NCI-H510A (cell line): ENCODE measurements at regions not wholly inside any gene's neighbourhood (a gene's known extent, or its start where the extent isn't known, plus 50 kb on each side); places are given as distances from the start of the nearest gene placed in this dataset.

Experiments
- DNase-seq: peaks from one replicate; lab custom pipeline; 2025; lab: John Stamatoyannopoulos, UW

DNA sequence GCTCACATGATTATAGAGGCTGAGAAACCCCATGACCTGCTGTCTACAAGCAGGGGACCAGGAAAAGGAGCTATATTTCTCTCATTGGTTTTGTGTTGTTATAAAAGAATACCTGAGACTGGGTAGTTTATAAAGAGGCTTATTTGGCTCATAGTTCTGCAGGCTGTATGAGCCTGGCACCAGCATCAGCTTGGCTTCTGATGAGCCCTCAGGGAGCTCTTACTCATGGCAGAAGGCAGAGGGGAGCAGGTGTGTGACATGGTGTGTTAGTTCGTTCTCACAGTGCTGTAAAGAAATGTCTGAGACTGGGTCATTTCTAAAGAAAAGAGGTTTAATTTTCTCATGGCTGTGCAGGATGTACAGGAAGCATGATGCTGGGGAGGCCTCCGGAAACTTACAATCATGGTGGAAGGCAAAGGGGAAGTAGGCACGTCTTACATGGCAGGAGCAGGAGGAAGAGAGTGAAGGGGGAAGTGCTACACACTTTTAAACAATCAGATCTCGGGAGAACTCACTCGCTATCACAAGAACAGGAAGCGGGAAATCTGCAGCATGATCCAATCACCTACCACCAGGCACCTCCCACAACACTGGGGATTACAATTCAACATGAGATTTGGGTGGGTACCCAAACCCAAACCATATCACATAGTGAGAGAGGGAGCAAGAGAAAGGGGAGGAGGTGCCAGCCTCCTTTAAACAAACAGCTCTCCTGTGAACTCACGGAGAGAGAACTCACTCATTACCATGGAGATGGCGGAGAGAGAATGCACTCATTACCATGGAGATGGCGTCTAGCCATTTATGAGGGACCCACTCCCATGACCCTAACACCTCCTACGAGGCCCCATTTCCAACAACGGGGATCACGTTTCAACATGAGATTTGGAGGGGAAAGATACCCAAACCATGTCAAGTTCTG lies 133.4 kb downstream of the JCAD start:
- DNase-seq, result no peak

DNA sequence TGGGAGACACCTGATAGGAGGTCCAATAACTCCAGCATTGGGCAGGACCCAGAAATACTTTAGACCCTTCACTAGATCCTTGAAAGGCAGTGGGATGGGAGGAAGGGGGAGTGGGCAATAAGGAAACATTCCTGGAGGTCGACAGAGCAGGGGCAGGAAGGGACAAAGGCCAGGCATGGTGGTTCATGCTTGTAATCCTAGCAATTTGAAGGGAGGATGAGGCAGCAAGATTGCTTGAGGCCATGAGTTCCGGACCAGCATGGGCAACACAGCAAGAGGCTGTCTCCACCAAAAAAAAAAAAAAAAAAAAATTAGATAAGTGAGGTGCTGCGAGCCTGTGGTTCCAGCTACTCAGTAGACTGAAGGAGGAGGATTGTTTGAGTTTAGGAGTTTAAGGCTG lies 134.9 kb downstream of the JCAD start:
- DNase-seq, result no peak

DNA sequence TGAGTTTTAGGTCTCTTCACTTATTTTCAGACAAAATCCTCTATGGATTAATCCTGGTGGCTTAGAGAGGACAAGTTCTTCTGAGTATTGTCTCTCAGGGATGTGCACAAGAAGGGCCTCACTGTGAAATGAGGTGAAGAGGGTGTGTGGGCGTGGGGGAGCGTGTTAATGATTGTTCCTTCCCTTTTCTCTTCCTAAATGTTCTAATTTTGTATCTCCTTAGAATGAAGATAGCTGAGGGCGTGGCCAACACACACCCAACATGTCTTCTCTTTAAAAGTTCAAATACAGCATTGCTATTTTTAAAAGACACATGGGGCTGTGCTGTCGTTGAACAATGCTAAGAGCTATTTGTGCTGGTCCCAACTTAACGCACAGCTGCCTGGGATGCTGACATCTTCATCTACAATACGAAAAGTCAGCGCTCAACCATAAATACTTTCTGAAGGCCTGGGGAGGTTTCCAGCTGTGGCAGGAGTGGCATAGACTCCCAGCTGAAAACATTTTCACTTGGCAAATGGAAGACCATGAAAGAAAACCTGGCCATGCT lies 135.9 kb downstream of the JCAD start:
- DNase-seq, result no peak

DNA sequence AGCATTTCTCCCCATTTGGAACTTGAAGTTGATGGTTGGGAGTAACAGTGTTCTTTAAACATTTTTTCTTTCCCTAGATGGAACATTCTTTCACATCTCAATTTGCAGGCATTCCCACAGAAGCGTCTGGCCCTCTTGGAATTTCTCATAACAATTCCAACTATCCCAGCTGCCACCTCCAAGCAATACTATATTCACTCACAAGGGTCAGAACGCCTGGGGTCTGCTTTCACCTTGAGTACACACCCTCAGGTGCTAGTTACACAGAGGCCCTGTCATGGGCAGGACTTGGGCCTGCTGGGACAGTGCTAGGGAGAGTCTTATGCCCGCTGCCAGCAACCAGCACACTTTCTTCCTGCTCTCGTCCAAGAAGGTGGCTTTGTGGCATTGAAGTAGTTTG lies 136.5 kb downstream of the JCAD start:
- no peak for DNase-seq

DNA sequence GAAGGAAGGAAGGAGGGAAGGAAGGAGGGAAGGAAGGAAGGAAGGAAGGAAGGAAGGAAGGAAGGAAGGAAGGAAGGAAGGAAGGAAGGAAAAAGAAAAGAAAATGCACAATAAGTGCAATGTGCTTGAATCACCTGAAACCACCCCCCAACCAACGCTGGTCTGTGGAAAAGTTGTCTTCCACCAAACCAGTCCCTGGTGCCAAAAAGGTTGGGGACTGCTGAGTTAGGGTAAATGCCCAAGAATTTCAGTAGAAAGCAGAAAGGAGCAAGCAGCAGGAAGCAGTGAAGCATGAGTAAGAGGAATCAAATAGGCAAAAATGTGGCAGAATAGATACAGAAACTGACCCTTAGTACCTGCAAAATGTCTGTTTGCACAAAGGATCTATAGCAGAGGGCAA lies 137.2 kb downstream of the JCAD start:
- DNase-seq, result no peak

DNA sequence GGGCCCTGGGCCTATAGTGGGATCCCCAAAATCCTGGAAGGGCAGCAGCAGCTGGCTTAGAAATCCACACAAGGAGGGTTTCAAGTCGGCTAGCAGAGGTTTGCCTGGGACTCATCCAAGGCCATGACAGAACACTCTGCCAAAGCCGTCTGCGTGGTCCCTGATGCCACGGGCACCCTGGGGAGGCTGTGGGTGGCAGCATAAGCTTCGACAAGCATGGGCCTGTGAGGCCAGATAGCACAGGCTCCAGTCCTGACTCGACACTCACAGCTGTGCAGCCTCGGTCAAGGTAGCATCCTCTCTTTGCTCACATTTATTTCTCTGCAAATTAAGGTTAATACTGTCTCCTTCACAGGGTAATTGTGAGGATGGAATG lies 138.3 kb downstream of the JCAD start:
- no peak for DNase-seq

DNA sequence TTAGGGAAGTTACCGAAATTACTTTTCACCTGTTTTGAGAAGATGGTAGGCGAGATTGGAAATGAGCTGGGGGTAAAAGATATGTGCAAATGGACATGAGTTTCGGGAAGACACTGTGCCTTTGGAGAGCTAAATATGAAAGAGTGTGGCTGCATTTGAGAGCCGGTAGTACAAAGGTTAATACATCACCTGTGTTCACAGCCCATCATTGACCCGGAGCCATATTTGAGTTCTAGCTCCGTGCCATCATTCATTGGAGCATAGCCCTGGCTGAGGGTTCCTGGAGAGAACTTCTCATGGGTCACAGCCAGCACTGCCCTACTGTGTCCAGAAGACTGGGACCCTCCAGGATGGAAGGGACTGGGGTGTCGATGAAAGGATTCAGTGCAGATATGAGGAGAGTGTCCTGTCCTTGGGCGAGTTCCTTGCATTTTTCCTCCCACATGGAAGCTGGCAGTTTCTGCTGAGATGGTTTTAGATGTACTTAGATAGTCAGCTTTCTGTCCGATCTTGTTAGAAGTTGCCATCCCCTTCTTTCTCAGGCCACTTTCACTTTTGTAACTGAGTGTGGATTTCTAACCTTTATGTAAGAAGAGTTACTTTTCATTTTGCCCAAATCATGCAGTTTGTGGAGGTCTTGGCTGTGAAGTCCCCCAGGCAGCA lies 138.8 kb downstream of the JCAD start:
- DNase-seq, result no peak

DNA sequence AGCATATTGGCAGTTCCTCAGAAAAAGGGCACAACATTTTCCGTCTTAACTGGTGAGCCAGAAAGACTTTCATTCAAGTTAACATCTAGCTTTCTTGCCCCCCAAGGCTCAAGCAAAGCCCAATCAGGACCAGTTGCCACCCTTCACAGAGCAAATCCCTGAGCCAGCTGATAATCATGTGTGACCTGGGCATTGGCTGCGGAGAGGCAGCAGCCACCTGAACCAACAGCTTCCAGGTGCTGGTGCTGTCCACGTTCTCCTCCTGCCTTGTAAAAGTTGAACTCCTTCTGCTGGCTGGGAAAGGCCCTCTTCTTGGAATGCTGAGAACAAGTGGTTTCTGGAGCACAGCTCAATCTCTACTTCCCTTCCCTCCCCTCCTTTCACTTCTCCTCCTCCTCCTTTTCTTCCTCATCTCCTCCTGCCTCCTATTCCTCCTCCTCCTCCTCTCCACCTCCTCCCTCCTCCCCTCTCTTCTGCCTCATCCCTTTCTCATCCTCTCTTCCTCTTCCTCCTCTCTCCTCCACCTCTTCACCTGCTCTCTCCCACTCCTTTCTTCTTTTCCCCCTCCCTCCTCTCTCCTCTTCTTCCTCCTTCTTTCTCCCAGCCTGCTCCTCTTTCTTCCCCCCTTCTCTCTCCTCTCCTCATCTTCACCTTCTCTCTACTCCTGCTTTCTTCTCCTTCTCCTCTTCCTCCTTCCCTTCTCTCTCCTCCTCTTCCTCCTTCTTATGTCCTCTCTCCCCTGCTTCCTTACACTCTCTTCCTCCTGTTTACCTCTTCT lies 140.6 kb downstream of the JCAD start:
- DNase-seq, result no peak

DNA sequence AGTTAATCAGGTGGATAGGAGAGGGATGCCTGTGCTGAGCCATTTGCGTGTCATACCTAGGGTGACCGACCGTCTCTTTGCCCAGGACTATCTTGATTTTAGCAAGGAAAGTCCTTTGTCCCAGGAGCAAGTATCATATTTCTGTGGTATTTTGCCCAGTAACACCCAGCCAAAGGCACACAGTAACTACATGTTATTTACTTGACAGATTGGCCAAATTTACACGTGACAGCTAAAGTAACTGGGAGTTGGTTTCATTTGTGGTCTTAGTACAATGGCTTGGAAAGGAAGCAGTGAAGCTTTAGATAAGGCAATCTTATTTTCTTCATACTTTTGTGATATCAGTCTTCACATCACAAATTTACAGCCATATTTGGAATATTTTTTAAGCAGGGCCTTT lies 142.1 kb downstream of the JCAD start:
- DNase-seq, result no peak

DNA sequence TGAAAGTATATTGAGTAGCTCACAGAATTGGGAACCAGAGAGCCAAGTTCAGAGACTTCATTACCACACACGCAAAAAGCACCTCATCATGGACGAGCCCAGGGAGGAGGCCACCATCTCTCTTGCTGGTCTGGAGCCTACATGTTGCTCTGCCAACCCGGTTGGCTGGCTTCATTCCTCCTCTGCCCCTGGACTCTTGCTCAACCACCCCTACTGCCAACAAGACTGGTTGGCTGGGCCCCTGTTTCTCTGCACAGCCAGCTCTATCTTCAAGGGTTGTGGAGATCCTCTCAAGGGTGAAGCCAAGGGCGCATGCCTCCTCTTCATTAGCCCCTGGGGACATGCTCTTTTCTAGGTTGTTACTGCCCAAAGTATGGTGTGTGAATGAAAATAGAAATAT lies 142.7 kb downstream of the JCAD start:
- DNase-seq, result no peak

DNA sequence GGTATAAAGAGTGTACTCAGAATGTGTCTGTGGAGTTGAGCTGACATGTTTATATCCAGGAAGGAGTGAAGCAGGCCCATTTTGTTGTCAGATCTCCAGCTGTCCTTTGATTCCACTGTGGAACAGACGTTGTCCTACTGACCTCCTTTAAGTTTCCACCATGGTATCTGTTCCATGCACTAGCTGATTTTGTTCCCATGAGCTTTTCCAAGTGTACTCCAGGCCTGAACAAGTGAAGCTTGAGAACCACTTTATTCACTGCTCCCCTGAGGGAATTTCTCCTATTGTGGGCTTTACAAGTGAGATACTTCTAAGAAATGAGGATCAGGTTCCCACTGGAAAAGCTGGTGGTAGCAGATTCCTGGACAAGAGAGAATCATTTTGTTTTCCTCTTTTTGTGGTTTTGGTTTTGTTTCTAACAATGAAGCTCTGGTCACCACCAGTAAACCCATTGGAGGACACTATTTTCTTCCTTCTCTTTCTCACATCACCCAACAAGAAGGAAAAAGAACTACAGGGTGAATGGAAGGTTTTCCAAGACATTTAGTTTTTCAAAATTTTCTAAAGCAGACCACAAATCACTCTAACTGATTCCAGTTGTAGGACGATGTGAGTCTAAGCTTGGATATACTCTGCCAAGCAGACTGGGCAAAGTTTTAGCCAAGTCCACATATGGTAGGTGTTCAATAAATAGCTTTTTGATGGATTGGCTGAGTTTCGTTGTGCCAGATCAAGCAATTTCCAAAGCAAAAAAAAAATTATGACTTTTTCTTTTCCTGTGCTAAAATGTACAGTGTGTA lies 144.2 kb downstream of the JCAD start:
- no peak for DNase-seq

DNA sequence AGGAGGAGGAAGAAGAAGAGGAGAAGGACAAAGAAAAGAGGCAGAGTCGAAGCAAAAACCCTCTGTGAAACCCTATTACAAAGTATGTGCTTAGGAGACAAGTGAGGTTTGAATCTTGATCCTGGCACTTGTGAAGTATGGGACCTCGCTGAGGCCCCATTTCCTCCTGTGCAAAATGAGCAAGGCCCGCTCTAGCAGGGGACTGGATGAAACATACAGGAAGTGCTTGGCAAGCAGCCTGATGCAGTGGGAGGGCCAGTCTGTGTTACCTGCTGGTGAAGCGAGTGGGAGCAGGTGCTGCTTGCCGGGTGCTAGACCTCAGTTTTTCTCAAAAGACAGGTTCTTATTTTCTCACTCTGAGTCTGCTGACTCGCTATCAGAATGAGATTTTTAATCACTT lies 150.4 kb downstream of the JCAD start:
- DNase-seq, result no peak

DNA sequence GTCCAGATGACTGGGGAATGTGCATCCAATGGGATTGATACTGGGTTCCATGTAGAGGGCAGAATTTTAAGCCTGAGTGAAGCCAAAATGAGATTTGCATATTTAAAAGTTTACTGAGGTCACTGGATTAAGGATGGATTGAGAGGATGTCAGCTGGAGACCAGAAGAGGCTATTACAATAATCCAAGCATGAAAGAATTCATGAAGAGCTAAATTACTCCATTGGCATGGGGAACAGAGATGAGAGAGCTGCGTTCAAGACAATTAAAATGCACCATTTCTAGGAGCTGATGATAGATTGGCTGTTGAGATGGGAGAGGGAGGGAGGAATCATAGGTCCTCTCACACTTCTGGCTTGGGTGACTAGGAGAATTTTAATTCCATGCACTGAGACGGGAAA lies 158.5 kb downstream of the JCAD start:
- no peak for DNase-seq

DNA sequence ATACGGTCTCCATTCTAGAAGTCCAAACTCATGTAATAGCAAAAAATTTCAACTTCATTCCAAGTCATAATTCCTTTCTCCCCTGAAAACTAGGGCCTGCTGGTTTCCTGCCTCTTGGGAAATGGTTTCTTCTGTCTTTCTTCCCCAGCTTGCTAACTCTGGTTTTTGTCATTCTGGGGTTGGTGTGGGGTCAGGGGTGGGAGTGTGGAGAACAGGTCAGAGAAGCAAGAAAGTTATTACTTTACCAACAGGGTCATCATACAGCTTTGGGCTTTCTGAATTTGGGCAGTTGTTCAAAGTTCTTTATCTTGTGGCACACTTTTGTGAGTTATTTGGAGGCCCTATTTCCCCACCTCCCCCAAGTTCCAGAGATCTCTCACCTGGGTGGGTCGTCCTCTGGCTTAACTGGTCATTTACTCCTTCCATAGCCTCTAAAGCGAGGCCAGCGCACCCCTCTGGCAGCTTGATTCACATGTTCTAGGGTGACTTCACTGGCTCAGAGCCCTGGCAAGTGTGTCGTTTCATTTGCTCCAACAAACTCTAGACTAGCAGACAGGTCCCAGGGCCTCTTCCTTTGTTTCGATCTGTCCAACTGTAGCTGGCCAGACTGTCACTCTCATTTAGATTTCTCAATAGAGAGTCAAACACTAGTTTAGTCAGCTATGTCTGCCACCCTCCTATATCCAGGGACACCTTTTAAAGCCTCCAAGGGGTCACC lies 161.2 kb downstream of the JCAD start:
- DNase-seq, result no peak

DNA sequence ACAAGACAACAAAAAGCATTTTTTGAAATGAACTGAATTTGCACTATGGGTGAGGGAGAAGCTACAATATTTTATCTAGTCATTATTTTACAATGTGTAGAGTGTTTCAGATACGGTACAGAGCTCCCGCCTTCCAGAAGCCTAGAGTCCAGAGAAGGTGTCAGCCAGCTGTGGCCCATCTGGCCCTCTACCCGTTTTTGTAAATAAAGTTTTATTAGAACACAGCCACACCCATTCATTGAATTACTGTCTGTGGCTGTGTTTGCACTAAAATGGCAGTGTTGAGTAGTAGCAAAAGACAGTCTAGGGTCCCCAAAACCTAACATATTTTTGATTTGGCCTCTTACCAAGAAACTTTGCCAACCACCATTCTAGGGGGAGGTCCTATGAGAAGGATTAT lies 162.0 kb downstream of the JCAD start:
- no peak for DNase-seq

DNA sequence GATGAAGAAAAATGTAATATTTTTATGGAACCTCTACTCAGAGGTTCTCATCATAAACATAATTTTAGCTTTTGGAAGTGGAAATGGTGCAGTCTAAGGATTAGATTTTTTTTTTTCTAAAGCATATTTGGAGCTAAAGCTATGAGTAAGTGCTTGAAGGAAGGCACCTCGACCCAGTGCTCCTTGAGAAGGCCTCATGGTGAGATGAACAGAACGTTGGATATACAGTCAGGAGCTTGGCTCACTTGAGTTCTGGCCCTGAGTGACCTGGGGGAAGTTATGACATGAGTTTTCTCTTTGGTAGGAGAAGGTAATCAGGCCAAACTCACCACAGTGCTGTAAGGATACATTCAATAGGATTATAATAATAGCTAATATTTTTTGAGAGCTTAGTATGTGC lies 163.3 kb downstream of the JCAD start:
- no peak for DNase-seq

DNA sequence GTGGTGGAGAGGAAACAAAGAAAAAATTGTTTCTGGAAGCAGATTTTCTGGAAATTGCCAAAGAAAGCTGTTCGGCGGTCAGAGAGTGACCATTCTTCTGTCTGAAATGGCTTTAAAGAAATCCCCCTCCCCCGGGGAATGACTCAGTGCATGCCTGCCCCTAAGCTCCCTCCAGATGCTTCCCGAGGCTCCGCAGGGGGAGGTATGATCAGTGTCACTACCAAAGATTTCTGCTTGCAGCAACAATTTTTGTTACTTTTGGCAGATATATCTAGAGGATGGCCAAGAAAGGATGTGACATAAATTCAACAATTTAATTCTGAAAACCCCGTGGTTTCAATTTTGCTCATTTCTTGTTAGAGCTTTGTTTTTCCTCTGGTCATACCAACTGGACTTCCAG lies 163.9 kb downstream of the JCAD start:
- no peak for DNase-seq

DNA sequence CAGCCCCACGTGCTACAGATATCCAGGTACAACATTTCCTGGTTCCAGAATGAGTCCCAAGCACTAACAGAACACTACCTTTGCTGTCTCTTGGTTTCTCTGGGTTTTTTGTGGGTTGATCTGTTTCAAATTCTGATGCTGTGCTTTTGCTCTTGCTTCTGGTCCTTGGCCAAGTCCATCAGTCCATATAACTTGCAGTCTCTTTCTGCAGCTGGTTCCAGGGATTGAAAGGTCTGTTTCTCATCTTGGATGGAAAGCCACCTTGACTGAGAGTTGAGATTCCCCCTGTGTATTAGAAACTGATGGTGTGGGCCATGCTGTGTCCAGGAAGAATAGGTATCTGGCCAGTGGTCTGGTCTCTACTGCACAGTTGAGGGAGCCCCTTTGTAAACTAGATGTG lies 171.1 kb downstream of the JCAD start:
- no peak for DNase-seq

DNA sequence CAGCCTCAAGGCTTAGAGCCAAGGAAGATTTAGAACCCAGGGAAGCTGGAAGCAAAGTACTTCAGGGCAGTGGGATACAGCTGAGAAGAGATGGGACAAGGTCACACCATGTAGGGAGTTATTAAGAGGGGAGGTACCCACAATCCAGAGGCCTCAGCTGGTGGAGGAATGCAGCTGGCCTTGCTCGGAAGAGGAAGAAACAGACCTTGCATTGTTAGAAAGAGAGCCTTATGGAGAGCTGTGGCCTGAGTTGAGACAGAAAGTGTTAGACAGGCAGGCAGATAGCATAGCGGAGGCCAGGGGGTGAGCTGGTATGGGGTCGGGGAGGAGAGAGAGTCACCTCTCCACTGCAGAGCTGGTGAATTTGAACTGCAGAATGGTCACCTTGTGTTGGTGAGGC lies 173.1 kb downstream of the JCAD start:
- no peak for DNase-seq

DNA sequence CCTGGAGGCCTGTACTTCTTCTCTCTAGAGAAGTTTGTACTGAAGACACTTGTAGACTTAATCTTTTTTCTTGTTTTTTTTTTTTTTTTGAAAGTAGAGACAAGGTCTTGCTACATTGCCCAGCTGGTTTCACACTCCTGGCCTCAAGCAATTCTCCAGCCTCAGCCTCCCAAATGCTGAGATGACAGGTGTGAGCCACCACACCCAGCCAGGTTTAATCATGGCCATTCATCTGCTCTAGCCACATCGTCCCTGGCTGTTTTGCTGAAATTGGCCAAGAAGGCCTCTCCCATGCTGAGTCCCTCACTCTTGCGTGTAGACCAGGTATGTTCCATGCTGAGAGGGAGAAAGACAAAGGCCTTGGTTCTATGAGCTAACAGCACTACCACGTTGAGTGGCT lies 176.2 kb downstream of the JCAD start:
- DNase-seq, result no peak

DNA sequence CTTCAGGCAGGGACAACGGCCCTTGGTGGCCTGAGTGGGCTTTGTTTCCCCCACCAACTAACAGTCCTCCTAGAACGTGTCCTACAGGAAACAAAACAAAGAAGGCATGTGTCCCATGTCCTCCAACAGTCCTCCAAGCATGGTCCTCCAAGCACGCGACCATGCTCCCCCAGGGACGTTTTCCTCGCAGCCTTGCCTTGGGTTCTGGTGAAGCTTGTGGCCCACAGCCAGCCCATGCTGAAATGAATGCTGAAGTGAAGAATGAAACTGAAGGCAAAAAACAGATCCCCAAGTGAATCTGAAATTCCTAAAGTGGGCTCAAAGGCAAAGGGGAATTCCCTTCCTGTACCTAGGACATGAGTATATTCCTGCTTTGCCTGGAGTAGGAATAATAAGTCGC lies 176.6 kb downstream of the JCAD start:
- DNase-seq, result no peak
